ENCODE measurements at regions not wholly inside any gene's neighbourhood (a gene's known extent, or its start where the extent isn't known, plus 50 kb on each side); places are given as distances from the start of the nearest gene placed in this dataset.

- DNase-seq = no peak
Observed at GRCh38 chr12:92029902-92030586, 115.6 kb downstream of the BTG1 start.

- DNase-seq = no peak
Observed at GRCh38 chr12:92029136-92029535, 116.5 kb downstream of the BTG1 start.

DNA sequence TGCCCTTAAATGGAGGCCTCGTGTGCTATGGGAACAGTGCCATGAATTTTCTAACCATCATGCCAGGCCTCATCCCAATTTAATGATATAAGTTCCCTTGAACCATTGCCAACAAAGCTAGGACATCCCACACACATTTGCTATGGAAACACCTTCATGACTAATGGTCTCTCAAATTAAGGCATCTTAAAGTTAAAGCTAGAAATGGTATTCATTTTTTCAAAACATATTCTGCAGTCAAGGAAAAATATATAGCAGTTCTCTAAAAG lies 117.3 kb downstream of the BTG1 start:
- no peak for DNase-seq

DNA sequence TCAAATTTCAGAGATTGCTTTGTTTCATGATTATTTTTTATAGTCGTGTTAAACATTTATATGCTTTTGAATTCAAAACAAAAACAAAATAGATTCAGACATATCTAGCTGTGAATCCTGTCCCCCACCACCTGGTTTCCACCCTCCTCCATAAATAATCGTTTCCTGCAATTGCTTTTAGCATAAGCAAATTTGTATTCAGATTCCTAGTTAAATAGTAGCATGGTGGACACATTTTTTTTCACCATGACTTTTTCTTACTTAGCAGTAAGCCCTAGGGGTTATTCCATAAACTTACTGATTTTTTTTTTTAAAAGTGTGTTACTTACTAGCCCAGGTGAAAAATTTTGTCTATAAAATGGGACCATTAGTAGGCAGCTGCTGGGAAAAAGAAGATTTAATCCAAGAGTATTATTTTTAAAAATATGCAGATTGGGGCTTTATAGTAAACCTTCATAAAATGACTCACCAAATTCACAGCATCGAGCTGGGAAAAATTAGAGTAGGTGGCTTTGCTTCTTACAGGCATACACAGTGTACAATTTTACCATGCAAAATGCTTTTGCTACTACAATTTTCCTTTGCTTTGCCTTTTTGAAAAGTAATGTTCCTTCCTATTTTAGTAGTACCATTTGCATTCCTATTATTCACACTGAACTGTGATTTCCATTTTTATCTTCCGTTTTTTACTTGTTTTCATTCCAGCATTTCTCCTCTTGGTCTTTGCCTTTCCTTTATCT lies 117.8 kb downstream of the BTG1 start:
- DNase-seq = no peak

DNA sequence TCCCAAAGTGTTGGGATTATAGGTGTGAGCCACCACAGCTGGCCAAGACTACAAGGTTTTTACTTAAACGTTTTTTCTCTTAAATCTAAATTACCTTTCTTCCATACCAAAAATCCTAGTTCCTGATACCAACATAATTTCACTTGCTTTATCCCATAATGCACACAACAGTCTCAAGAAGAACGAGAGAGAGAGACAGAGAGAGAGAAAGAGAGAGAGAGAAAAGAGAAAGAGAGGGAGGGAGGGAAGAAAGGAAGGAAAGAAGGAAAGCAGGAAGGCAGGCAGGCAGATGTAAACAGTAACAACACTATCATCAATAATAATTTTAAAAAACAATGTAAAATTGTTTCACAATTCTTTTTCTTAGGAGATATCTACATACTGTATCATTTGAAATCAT lies 118.4 kb downstream of the BTG1 start:
- no peak for DNase-seq

DNA sequence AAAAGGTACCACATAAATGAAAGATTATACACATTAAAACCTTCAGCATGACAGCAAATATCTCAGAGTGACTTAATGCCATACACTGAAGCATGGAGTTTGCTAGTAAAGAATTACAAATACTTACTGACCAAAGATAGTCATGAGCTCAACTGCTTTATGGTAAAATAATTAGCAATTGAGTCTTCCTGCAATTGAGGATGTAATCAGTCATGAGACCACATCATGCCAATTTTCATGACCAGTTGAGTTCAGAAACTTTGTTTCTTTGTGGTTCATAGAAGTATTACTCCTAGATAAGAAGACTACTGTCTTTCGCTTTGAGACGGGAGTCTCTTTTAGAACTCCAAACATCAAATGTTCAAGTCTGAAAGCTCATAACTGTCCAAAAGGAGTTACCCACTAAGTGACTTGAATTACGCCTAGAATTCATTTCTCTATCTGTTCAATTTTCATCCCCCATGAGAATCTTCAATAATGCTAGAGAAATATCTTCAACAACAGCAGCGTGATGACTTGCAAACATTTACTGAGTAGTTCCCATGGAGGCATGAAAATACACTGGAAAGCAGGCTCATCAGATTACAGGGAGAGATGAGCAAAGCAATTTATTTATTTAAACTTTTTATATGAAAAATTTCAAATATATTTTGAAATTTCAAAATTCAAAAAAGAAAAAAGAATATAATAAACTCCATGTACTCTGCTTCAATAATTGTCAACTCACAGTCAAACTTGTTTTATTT lies 120.0 kb downstream of the BTG1 start:
- DNase-seq = no peak

GRCh38 chr12:92022093-92022492 lies 123.6 kb downstream of the BTG1 start:
- no peak for DNase-seq

DNA sequence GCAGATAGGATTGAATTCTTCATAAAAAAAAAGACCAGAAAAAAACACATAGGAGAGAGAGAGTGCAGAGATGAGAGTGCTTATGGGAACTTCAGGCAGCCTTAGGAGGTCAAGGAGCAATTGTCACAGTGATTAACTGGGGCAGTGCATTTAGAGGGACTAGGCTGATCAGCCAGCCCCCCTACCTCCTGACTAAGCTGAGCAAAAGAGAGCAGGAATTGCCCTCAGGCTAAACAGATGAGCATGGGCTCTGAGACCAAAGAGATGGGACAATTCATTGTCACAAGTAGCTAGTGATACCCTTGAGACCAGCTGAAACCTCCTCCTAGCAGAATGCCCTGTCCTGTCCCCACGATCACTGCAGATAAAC lies 124.0 kb downstream of the BTG1 start:
- DNase-seq = no peak

DNA sequence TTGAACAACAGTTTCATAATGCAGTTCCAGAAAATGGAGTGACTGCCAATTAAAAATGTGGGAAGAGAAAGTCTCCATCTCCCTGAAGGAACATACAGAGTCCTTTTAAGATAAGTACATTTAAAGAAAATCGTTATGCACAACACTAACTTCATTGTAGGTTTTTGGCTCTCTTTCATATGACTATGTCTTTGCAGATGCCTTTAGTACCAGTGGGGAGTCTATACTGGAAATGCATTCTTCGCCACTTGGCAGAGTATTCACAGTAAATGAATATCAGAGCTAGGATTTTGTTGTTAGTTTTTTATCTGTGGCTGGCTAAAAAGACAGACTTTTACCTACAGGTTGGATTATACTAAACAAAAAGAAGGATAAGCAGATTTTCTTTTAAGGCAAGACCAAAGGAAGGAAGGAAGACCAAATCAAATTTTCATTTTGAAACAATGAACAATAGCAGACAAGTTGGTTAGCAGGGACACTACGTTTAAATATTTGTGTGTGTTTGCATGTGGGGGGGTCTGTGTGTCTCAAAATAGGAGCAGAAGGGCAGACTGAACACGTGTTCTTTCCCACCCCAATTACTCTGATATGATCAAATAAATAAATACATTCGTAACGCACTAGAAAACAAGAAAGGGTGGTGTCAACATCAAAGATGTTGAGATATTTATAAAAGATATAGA lies 124.5 kb downstream of the BTG1 start:
- DNase-seq = no peak

GRCh38 chr12:92019491-92020277 lies 126.0 kb downstream of the BTG1 start:
- no peak for DNase-seq

DNA sequence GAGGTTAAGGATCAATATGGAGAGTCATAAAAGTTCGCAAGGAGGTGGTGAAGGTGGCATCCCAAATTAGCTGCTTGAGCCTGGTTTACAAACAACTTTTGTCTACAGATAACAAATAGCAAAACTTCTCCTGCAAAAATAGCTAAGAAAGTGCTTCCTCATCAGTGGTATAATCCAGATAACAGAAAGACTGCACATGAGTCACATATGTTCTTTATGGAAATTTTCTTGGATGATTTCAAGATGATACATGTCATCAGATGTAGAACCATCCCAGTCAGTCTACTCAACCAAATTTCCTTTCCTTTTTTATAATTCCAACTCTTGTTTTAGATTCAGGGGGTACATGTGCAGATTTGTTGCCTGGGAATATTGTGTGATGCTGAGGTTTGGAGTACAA lies 133.0 kb downstream of the BTG1 start:
- no peak for DNase-seq

GRCh38 chr12:92010853-92011701 lies 134.6 kb downstream of the BTG1 start:
- DNase-seq = no peak

- DNase-seq = no peak
Observed at GRCh38 chr12:92010368-92010767, 135.3 kb downstream of the BTG1 start.

GRCh38 chr12:92008345-92008744 lies 137.3 kb downstream of the BTG1 start:
- DNase-seq = no peak

DNA sequence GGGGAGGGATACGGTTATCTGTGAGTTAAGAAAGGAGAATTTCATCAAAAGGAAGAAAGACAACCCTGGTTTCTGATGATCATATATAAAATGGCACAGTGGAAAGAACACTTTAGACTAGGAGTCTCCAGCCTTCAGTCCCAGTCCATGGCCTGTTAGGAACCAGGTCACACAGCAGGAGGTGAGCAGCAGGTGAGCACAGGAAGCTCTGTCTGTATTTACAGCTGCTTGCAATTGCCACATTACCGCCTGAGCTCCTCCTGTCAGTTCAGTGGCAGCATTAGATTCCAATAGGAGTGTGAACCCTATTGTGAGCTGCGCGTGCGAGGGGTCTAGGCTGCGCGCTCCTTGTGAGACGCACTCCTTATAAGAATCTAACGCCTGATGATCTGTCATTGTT lies 137.9 kb downstream of the BTG1 start:
- DNase-seq = no peak

GRCh38 chr12:92003701-92004100 lies 141.9 kb downstream of the BTG1 start:
- no peak for DNase-seq

DNA sequence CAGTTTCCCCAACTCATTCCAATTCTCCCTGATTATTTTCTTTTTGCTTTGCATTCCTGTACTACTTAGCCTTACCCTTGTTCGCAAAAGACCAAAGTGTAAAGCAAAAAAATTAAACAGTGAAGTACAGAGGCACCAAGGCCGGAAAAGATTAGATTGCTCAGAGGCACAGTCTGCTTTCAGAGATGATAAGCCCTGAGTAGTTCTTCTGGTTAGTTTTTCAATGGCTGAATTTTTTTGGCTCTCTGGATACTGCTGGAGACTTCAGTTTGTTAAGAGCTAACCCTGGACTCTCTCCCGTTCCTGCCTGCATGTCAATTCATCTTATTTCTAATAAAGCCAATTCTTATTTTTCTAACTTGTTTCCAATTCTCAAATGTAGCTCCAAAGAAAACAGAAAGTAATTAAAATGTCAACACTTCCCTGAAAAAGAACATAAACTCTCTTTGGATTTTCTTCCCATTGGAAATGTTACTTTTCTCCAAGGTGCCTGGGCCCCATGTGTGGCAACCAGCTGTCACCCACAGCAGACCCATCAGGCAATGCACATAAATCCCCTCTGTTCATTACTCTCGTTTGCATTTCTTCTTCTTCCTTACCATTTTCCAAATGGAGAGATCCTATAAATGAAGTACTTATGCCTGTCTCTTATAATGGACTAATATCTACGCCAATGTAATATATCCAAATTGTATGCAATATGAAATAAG lies 142.8 kb downstream of the BTG1 start:
- no peak for DNase-seq

GRCh38 chr12:92002195-92002649 lies 143.4 kb downstream of the BTG1 start:
- no peak for DNase-seq

- DNase-seq = no peak
Observed at GRCh38 chr12:92000597-92000996, 145.0 kb downstream of the BTG1 start.

DNA sequence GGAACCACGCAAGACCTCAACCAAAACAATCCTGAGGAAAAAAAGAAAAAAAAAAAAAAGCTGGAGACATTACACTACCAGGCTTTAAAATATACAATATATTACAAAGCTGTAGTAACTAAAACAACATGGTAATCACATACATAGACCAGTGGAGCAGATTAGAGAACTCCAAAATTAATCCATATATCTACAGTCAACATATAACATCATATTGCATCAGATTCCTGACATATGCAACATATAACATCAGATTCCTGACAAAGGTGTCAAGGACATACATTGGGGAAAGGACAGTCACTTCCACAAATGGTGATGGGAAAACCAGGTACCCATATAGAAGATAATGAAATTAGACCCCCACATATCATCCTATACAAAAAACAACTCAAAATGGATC lies 145.8 kb downstream of the BTG1 start:
- DNase-seq = no peak

GRCh38 chr12:91998316-91998715 lies 147.3 kb downstream of the BTG1 start:
- DNase-seq = no peak

All from Kasumi-1 (cell line).